Cerebellar cortex (tissue), 1 donor: ENCODE measurements at regions not wholly inside any gene's neighbourhood (a gene's known extent, or its start where the extent isn't known, plus 50 kb on each side); places are given as distances from the start of the nearest gene placed in this dataset.

Source experiments
- DNase-seq: peaks from one replicate; pipeline ENCODE4 v3.0.0-alpha.2; 2015; ENCODE audit warnings: low spot score

- DNase-seq: no peak
Observed at GRCh38 chr20:6228302-6228843, 105.5 kb upstream of the FERMT1 start.

DNA sequence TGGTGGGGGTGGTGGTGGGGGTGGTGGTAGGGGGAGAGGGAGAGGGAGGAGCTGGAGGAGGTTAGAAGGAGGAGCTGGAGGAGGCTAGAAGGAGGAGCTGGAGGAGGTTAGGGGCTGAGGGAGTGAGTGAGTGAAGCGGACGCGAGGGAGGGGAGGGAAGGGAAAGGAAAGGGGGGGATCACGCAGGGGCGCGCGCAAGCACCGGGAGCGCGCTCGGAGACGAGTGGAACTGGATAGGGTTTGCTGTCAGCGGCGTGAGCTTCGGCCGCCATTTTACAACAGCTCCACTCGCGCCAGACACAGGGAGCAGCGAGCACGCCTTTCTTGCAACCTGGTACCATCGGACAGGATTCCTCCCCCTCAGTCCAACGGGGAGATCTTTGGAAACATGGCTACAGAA, 90.5 kb upstream of the FERMT1 start:
- no peak for DNase-seq

- DNase-seq: no peak
Observed at GRCh38 chr20:6212903-6213302, 90.1 kb upstream of the FERMT1 start.

DNA sequence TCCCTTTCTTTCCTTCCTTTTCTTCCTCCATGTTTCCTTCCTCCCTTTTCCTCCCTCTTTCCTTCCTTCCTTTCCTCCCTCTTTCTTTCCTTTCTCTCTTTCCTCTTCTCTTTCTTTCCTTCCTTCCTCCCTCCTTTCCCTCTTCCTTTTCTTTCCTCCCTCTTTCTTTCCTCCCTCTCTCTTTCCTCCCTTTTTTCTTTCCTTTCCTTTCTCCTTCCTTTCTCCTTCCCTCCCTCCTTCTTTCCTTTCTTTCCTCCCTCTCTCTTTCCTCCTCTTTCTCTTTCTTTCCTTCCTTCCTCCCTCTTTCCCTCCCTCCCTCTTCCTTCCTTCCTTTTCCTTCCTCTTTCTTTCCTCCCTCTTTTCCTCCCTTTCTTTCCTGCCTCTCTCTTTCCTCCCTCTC, 86.3 kb upstream of the FERMT1 start:
- DNase-seq: no peak

DNA sequence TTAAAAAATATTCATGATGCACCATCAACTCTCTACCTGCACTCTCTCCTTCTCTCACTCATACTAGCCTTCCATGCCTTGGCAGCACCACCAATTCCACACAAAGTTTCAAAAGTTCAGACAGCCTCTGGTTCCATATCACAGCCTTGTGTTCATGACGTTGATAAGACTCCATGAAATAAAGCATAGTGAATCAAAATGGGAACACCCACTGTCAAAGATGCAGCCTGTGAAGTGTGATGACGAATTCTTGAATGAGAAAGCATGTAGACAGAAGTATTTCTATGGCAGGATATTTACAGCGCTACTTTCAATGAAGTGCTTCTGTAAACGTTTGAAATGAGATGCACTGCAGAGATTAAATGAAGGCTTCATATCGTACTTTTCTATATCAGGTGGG, 77.3 kb upstream of the FERMT1 start:
- no peak for DNase-seq

DNA sequence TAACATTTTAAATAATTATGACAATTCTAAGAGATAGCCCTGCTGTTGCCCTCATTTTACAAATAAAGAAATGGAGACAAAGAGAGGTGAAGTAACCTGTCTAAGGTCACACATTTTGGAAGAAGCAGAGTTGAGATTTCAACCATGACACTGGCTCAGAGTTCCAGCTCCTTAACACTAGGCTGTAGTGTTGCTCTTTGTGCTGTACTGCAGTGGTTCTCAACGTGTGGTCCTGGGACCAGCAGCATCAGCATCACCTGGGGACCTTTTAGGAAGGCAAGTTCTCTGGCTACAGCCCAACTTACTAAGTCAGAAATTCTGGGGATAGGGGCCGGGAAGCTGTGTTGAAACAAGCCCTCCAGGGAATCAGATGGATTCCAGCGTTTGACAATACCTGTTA, 62.4 kb upstream of the FERMT1 start:
- no peak for DNase-seq

GRCh38 chr20:6184086-6184485, 61.3 kb upstream of the FERMT1 start:
- no peak for DNase-seq

GRCh38 chr20:6180531-6180930, 57.7 kb upstream of the FERMT1 start:
- no peak for DNase-seq

DNA sequence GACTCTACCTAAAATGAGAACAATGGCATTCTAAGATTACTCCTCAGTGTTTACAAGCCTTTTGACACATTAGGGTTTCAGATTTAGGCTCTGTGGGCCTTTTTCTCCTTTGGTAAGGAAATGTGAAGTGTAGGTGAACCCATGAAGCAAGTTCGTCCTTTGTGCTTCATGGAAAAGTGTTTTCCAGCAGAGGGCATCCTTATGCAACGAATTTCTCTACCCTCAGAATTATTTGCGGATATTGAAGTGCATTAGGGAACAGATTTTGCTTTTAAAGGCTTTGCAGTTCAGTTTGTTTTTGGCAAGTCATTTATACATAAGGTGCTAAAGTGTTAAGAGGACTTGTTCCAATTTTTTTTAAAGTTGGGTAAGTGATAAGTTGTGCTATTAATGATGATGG, 55.7 kb upstream of the FERMT1 start:
- peak; percentile 9 for DNase-seq

GRCh38 chr20:6173481-6173880, 50.7 kb upstream of the FERMT1 start:
- DNase-seq: no peak
